HCT116 (cell line): ENCODE measurements at regions not wholly inside any gene's neighbourhood (a gene's known extent, or its start where the extent isn't known, plus 50 kb on each side); places are given as distances from the start of the nearest gene placed in this dataset.

ENCODE experiments used
- POLR2A ChIP-seq: IDR thresholded peaks from 2 replicates; pipeline ENCODE4 v1.7.0; 2011; ENCODE audit warnings: borderline replicate concordance; ENCODE audit not compliant: insufficient read depth, insufficient read length; ENCODE audit errors: extremely low read depth
- POLR2AphosphoS5 ChIP-seq: IDR thresholded peaks from 2 replicates; pipeline ENCODE4 v1.6.1; 2011; ENCODE audit warnings: mild to moderate bottlenecking, low read depth, low read length, moderate library complexity
- ZNF274 ChIP-seq: fragments of 200-500 bp; sonication (Bioruptor generic); IDR thresholded peaks from 2 replicates; pipeline ENCODE4 v1.6.1; 2014; ENCODE audit warnings: mild to moderate bottlenecking, low read depth, low read length, inconsistent platforms

GRCh38 chr13:81318231-81319019, 977.5 kb upstream of the SPRY2 start:
- TF ChIP-seq POLR2A = no peak
- TF ChIP-seq POLR2AphosphoS5 = no peak
- TF ChIP-seq ZNF274 = no peak
